HCT116 (cell line): ENCODE measurements at regions not wholly inside any gene's neighbourhood (a gene's known extent, or its start where the extent isn't known, plus 50 kb on each side); places are given as distances from the start of the nearest gene placed in this dataset.

ENCODE experiments used
- ATAC-seq: fragments of 200-7000 bp; cut with Tn5 transposase; 2 replicates; pipeline ENCODE4 v1.9.1; 2020; ENCODE audit warnings: mild to moderate bottlenecking, moderate library complexity
- BruUV-seq: library from RNA; stranded (reverse); fragments of 400-500 nt; replicated peaks from 2 replicates; lab custom pipeline; 2021; lab: Mats Ljungman, UMichigan
- CTCF ChIA-PET: fragments of 300-600 bp; sonication (Branson Sonifier 250); formaldehyde crosslinking; loops from one replicate; lab custom pipeline; 2021; ENCODE audit warnings: antibody characterized with exemption; lab: Charles Lee
- POLR2A ChIA-PET: fragments of 300-600, 350-600 bp; sonication (Branson Sonifier 250); formaldehyde crosslinking; loops from one replicate; lab custom pipeline; 2021; ENCODE audit warnings: antibody characterized with exemption; lab: Charles Lee
- RAD21 ChIA-PET, 2 experiments: fragments of 300-600 bp; sonication (Branson Sonifier 250); formaldehyde crosslinking; loops; one replicate each; lab custom pipeline; 2023; ENCODE audit warnings: low total read pairs in 2 of 2; ENCODE audit not compliant: uncharacterized antibody in 2 of 2, unreplicated experiment in 2 of 2, low non-redundant PET in 1 of 2; lab: Charles Lee
- DNase-seq: peaks from one replicate; pipeline ENCODE4 v3.0.0-alpha.2; 2010; ENCODE audit warnings: low read depth, low spot score
- H2AFZ ChIP-seq: fragments of 200-600 bp; shearing (Covaris generic), sonication (generic); 2 replicates; pipeline ENCODE4 v1.6.1; 2017; ENCODE audit warnings: low read depth, mixed run types, mixed read lengths, antibody characterized with exemption, low read length; ENCODE audit not compliant: poor library complexity, severe bottlenecking
- H3K27ac ChIP-seq: 2 replicates; pipeline ENCODE4 v1.5.1; 2012; ENCODE audit warnings: low read depth, low read length
- H3K27me3 ChIP-seq: fragments of 200-600 bp; sonication (generic); 2 replicates; pipeline ENCODE4 v1.6.1; 2016; ENCODE audit warnings: mixed run types, low read length, mixed read lengths; ENCODE audit not compliant: insufficient read depth
- H3K36me3 ChIP-seq, 2 experiments: fragments of 200-500 bp in 1 of 2; fragments of 200-600 bp in 1 of 2; sonication (Bioruptor generic) in 1 of 2; sonication (generic) in 1 of 2; 2 replicates each; pipeline versions ENCODE4 v1.5.1 to v1.6.1; 2014 to 2016; ENCODE audit warnings: low read length in 2 of 2, inconsistent platforms in 1 of 2, mixed read lengths in 1 of 2, mixed run types in 1 of 2; ENCODE audit not compliant: insufficient read depth in 2 of 2, control insufficient read depth in 1 of 2
- H3K4me1 ChIP-seq, 2 experiments: fragments of 200-600 bp in 1 of 2; sonication (generic) in 1 of 2; 2 replicates each; pipeline versions ENCODE4 v1.5.1 to v1.6.1; 2012 to 2017; ENCODE audit warnings: low read length in 2 of 2, inconsistent platforms in 1 of 2, mild to moderate bottlenecking in 1 of 2, mixed read lengths in 1 of 2, mixed run types in 1 of 2, moderate library complexity in 1 of 2; ENCODE audit not compliant: insufficient read depth in 2 of 2, control insufficient read depth in 1 of 2
- H3K4me2 ChIP-seq: fragments of 200-600 bp; sonication (generic); 2 replicates; pipeline ENCODE4 v1.6.1; 2017; ENCODE audit warnings: mixed run types, low read length, mixed read lengths
- H3K4me3 ChIP-seq, 2 experiments: fragments of 200-600 bp in 1 of 2; sonication (generic) in 1 of 2; replicated peaks in 1 of 2; 2 replicates each; pipeline ENCODE4 v1.5.1; 2011 to 2016; ENCODE audit warnings: low read length in 2 of 2, control low read depth in 1 of 2, low read depth in 1 of 2, mild to moderate bottlenecking in 1 of 2, mixed read lengths in 1 of 2, mixed run types in 1 of 2
- H3K79me2 ChIP-seq: fragments of 200-600 bp; sonication (generic); 2 replicates; pipeline ENCODE4 v1.6.1; 2017; ENCODE audit warnings: mild to moderate bottlenecking, mixed run types, low read length, moderate library complexity, mixed read lengths; ENCODE audit not compliant: insufficient read depth
- H3K9ac ChIP-seq: fragments of 200-600 bp; sonication (generic); 2 replicates; pipeline ENCODE4 v1.6.1; 2016; ENCODE audit warnings: low read length, mixed read lengths
- H3K9me2 ChIP-seq: fragments of 200-600 bp; sonication (generic), shearing (Covaris generic); 2 replicates; pipeline ENCODE4 v1.6.1; 2017; ENCODE audit warnings: mixed run types, mild to moderate bottlenecking, moderate library complexity; ENCODE audit not compliant: insufficient read depth
- H3K9me3 ChIP-seq, 2 experiments: fragments of 200-500 bp in 1 of 2; fragments of 200-600 bp in 1 of 2; sonication (Bioruptor generic) in 1 of 2; sonication (generic) in 1 of 2; 2 replicates each; pipeline ENCODE4 v1.6.1; 2014 to 2017; ENCODE audit warnings: low read length in 2 of 2, mixed read lengths in 2 of 2, inconsistent platforms in 1 of 2, low read depth in 1 of 2, mild to moderate bottlenecking in 1 of 2, mixed run types in 1 of 2, moderate library complexity in 1 of 2; ENCODE audit not compliant: control insufficient read depth in 1 of 2, insufficient read depth in 1 of 2
- H4K20me1 ChIP-seq: fragments of 200-600 bp; sonication (generic), shearing (Covaris generic); 2 replicates; pipeline ENCODE4 v1.6.1; 2017; ENCODE audit warnings: mixed run types, mild to moderate bottlenecking, moderate library complexity; ENCODE audit not compliant: insufficient read depth
- CBX3 ChIP-seq: IDR thresholded peaks from 2 replicates; pipeline ENCODE4 v1.6.1; 2012; ENCODE audit warnings: low read depth
- CEBPB ChIP-seq: IDR thresholded peaks from 2 replicates; pipeline ENCODE4 v1.6.1; 2012; ENCODE audit warnings: low read depth
- ELF1 ChIP-seq: IDR thresholded peaks from 2 replicates; pipeline ENCODE4 v1.6.1; 2012; ENCODE audit warnings: low read depth, borderline replicate concordance
- EZH2 ChIP-seq: fragments of 200-600 bp; sonication (generic); IDR thresholded peaks from 2 replicates; pipeline ENCODE4 v1.6.1; 2017; ENCODE audit warnings: antibody characterized with exemption, mixed run types
- EZH2phosphoT487 ChIP-seq: fragments of 200-600 bp; IDR thresholded peaks from 2 replicates; pipeline ENCODE4 v1.6.1; 2018; ENCODE audit warnings: antibody characterized with exemption, borderline replicate concordance
- JUND ChIP-seq: IDR thresholded peaks from 2 replicates; pipeline ENCODE4 v1.6.1; 2012
- POLR2A ChIP-seq: IDR thresholded peaks from 2 replicates; pipeline ENCODE4 v1.7.0; 2011; ENCODE audit warnings: borderline replicate concordance; ENCODE audit not compliant: insufficient read depth, insufficient read length; ENCODE audit errors: extremely low read depth
- POLR2AphosphoS5 ChIP-seq: IDR thresholded peaks from 2 replicates; pipeline ENCODE4 v1.6.1; 2011; ENCODE audit warnings: mild to moderate bottlenecking, low read depth, low read length, moderate library complexity
- SP1 ChIP-seq: IDR thresholded peaks from 2 replicates; pipeline ENCODE4 v1.6.1; 2012; ENCODE audit warnings: low read depth
- SRF ChIP-seq: IDR thresholded peaks from 2 replicates; pipeline ENCODE4 v1.6.1; 2012; ENCODE audit warnings: low read depth
- YY1 ChIP-seq: IDR thresholded peaks from 2 replicates; pipeline ENCODE4 v1.6.1; 2011; ENCODE audit warnings: low read length, low read depth, moderate library complexity, mild to moderate bottlenecking; ENCODE audit not compliant: insufficient replicate concordance; ENCODE audit errors: extremely low read depth
- ZFX ChIP-seq: fragments of 450-650 bp; IDR thresholded peaks from 2 replicates; pipeline ENCODE4 v1.6.1; 2017
- ZNF274 ChIP-seq: fragments of 200-500 bp; sonication (Bioruptor generic); IDR thresholded peaks from 2 replicates; pipeline ENCODE4 v1.6.1; 2014; ENCODE audit warnings: mild to moderate bottlenecking, low read depth, low read length, inconsistent platforms
- intact Hi-C: fragments of 100-400 bp; cut with micrococcal nuclease; formaldehyde crosslinking; loops from 2 replicates; pipeline ENCODE4 v1.10.0; 2022
- TF ChIP-seq, protein P1 (sequence below): IDR thresholded peaks from 2 replicates; pipeline ENCODE4 v1.6.1; 2012
- TF ChIP-seq, protein P2 (sequence below), 3 experiments: fragments of 200-600 bp in 1 of 3; sonication (generic) in 1 of 3; IDR thresholded peaks in 2 of 3; conservative IDR thresholded peaks in 1 of 3; 2 replicates each; pipeline ENCODE4 v1.5.1; 2012 to 2017; ENCODE audit warnings: low read depth in 2 of 3, low read length in 2 of 3, antibody characterized with exemption in 1 of 3, borderline replicate concordance in 1 of 3, control low read depth in 1 of 3, mild to moderate bottlenecking in 1 of 3, mixed read lengths in 1 of 3, mixed run types in 1 of 3, moderate library complexity in 1 of 3; ENCODE audit not compliant: insufficient read depth in 1 of 3

DNA sequence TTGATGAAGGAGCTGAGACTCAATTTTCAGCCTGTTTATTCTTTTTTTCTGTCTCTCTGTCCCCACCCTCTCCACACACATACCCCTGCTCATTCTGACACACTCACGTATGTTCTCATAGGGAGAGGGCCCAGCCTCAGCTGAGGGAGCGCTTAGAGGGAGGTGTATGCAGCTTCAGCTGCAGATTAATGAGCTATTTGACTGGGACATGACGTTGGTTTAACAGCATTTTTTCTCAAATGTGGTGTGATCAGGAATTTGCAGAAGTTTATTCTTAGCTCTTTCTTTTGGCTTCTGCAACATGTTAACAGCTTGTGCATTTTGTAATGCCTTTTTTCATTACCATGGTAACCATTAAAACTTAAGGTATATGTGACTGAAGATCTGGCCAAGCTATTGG is 1547.1 kb upstream of the PIK3C3 start:
- Histone ChIP-seq H3K4me3 (no peak overlapping the region), H3K9me2 (no peaks in the 10 kb centered on the region), H2AFZ (no peak overlapping the region), H3K79me2 (no peaks in the 10 kb centered on the region), H3K27me3 (no peaks in the 10 kb centered on the region), H4K20me1 (no peaks in the 10 kb centered on the region), H3K9ac (no peak overlapping the region), H3K9me3 (peaks cover 0 to 7% of the 10 kb centered on the region in 2 experiments; a peak in 2 of 4 replicates), H3K4me1 (no peaks in the 10 kb centered on the region), H3K4me2 (no peak overlapping the region), H3K27ac (no peak overlapping the region), H3K36me3 (no peaks in the 10 kb centered on the region)
- ChIA-PET CTCF (no interaction called here), POLR2A (no interaction called here), RAD21 (no interaction called here)
- intact Hi-C loops: no loop called here
- TF ChIP-seq, protein P1, sequence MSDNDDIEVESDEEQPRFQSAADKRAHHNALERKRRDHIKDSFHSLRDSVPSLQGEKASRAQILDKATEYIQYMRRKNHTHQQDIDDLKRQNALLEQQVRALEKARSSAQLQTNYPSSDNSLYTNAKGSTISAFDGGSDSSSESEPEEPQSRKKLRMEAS: no peak
- no peak for TF ChIP-seq ELF1
- TF ChIP-seq POLR2A: no peak
- no peak for TF ChIP-seq ZFX
- TF ChIP-seq ZNF274: no peak
- TF ChIP-seq CEBPB: no peak
- no peak for TF ChIP-seq SP1
- no peak for TF ChIP-seq CBX3
- no peak for TF ChIP-seq YY1
- no peak for TF ChIP-seq SRF
- TF ChIP-seq, protein P2, sequence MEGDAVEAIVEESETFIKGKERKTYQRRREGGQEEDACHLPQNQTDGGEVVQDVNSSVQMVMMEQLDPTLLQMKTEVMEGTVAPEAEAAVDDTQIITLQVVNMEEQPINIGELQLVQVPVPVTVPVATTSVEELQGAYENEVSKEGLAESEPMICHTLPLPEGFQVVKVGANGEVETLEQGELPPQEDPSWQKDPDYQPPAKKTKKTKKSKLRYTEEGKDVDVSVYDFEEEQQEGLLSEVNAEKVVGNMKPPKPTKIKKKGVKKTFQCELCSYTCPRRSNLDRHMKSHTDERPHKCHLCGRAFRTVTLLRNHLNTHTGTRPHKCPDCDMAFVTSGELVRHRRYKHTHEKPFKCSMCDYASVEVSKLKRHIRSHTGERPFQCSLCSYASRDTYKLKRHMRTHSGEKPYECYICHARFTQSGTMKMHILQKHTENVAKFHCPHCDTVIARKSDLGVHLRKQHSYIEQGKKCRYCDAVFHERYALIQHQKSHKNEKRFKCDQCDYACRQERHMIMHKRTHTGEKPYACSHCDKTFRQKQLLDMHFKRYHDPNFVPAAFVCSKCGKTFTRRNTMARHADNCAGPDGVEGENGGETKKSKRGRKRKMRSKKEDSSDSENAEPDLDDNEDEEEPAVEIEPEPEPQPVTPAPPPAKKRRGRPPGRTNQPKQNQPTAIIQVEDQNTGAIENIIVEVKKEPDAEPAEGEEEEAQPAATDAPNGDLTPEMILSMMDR (IDR thresholded peaks at IDR 0.05 in 2 of 3, conservative IDR thresholded peaks at IDR 0.05 in 1 of 3; ENCODE audit: borderline replicate concordance in 1 of 3, insufficient read depth in 1 of 3, low read depth in 2 of 3, low read length in 2 of 3): no peak
- TF ChIP-seq EZH2phosphoT487: no peak
- no peak for TF ChIP-seq JUND
- TF ChIP-seq EZH2: no peak
- TF ChIP-seq POLR2AphosphoS5: no peak
- no peak for ATAC-seq
- DNase-seq: no peak
- no TSS peak for BruUV-seq
